HCT116 (cell line): ENCODE measurements at regions not wholly inside any gene's neighbourhood (a gene's known extent, or its start where the extent isn't known, plus 50 kb on each side); places are given as distances from the start of the nearest gene placed in this dataset.

Experiments
- ATAC-seq: fragments of 200-7000 bp; cut with Tn5 transposase; 2 replicates; pipeline ENCODE4 v1.9.1; 2020; ENCODE audit warnings: mild to moderate bottlenecking, moderate library complexity
- BruUV-seq: library from RNA; stranded (reverse); fragments of 400-500 nt; replicated peaks from 2 replicates; lab custom pipeline; 2021; lab: Mats Ljungman, UMichigan
- CTCF ChIA-PET: fragments of 300-600 bp; sonication (Branson Sonifier 250); formaldehyde crosslinking; loops from one replicate; lab custom pipeline; 2021; ENCODE audit warnings: antibody characterized with exemption; lab: Charles Lee
- POLR2A ChIA-PET: fragments of 300-600, 350-600 bp; sonication (Branson Sonifier 250); formaldehyde crosslinking; loops from one replicate; lab custom pipeline; 2021; ENCODE audit warnings: antibody characterized with exemption; lab: Charles Lee
- RAD21 ChIA-PET, 2 experiments: fragments of 300-600 bp; sonication (Branson Sonifier 250); formaldehyde crosslinking; loops; one replicate each; lab custom pipeline; 2023; ENCODE audit warnings: low total read pairs in 2 of 2; ENCODE audit not compliant: uncharacterized antibody in 2 of 2, unreplicated experiment in 2 of 2, low non-redundant PET in 1 of 2; lab: Charles Lee
- DNase-seq: peaks from one replicate; pipeline ENCODE4 v3.0.0-alpha.2; 2010; ENCODE audit warnings: low read depth, low spot score
- H2AFZ ChIP-seq: fragments of 200-600 bp; shearing (Covaris generic), sonication (generic); 2 replicates; pipeline ENCODE4 v1.6.1; 2017; ENCODE audit warnings: low read depth, mixed run types, mixed read lengths, antibody characterized with exemption, low read length; ENCODE audit not compliant: poor library complexity, severe bottlenecking
- H3K27ac ChIP-seq: 2 replicates; pipeline ENCODE4 v1.5.1; 2012; ENCODE audit warnings: low read depth, low read length
- H3K27me3 ChIP-seq: fragments of 200-600 bp; sonication (generic); 2 replicates; pipeline ENCODE4 v1.6.1; 2016; ENCODE audit warnings: mixed run types, low read length, mixed read lengths; ENCODE audit not compliant: insufficient read depth
- H3K36me3 ChIP-seq, 2 experiments: fragments of 200-500 bp in 1 of 2; fragments of 200-600 bp in 1 of 2; sonication (Bioruptor generic) in 1 of 2; sonication (generic) in 1 of 2; 2 replicates each; pipeline versions ENCODE4 v1.5.1 to v1.6.1; 2014 to 2016; ENCODE audit warnings: low read length in 2 of 2, inconsistent platforms in 1 of 2, mixed read lengths in 1 of 2, mixed run types in 1 of 2; ENCODE audit not compliant: insufficient read depth in 2 of 2, control insufficient read depth in 1 of 2
- H3K4me1 ChIP-seq, 2 experiments: fragments of 200-600 bp in 1 of 2; sonication (generic) in 1 of 2; 2 replicates each; pipeline versions ENCODE4 v1.5.1 to v1.6.1; 2012 to 2017; ENCODE audit warnings: low read length in 2 of 2, inconsistent platforms in 1 of 2, mild to moderate bottlenecking in 1 of 2, mixed read lengths in 1 of 2, mixed run types in 1 of 2, moderate library complexity in 1 of 2; ENCODE audit not compliant: insufficient read depth in 2 of 2, control insufficient read depth in 1 of 2
- H3K4me2 ChIP-seq: fragments of 200-600 bp; sonication (generic); 2 replicates; pipeline ENCODE4 v1.6.1; 2017; ENCODE audit warnings: mixed run types, low read length, mixed read lengths
- H3K4me3 ChIP-seq, 2 experiments: fragments of 200-600 bp in 1 of 2; sonication (generic) in 1 of 2; replicated peaks in 1 of 2; 2 replicates each; pipeline ENCODE4 v1.5.1; 2011 to 2016; ENCODE audit warnings: low read length in 2 of 2, control low read depth in 1 of 2, low read depth in 1 of 2, mild to moderate bottlenecking in 1 of 2, mixed read lengths in 1 of 2, mixed run types in 1 of 2
- H3K79me2 ChIP-seq: fragments of 200-600 bp; sonication (generic); 2 replicates; pipeline ENCODE4 v1.6.1; 2017; ENCODE audit warnings: mild to moderate bottlenecking, mixed run types, low read length, moderate library complexity, mixed read lengths; ENCODE audit not compliant: insufficient read depth
- H3K9ac ChIP-seq: fragments of 200-600 bp; sonication (generic); 2 replicates; pipeline ENCODE4 v1.6.1; 2016; ENCODE audit warnings: low read length, mixed read lengths
- H3K9me2 ChIP-seq: fragments of 200-600 bp; sonication (generic), shearing (Covaris generic); 2 replicates; pipeline ENCODE4 v1.6.1; 2017; ENCODE audit warnings: mixed run types, mild to moderate bottlenecking, moderate library complexity; ENCODE audit not compliant: insufficient read depth
- H3K9me3 ChIP-seq, 2 experiments: fragments of 200-500 bp in 1 of 2; fragments of 200-600 bp in 1 of 2; sonication (Bioruptor generic) in 1 of 2; sonication (generic) in 1 of 2; 2 replicates each; pipeline ENCODE4 v1.6.1; 2014 to 2017; ENCODE audit warnings: low read length in 2 of 2, mixed read lengths in 2 of 2, inconsistent platforms in 1 of 2, low read depth in 1 of 2, mild to moderate bottlenecking in 1 of 2, mixed run types in 1 of 2, moderate library complexity in 1 of 2; ENCODE audit not compliant: control insufficient read depth in 1 of 2, insufficient read depth in 1 of 2
- H4K20me1 ChIP-seq: fragments of 200-600 bp; sonication (generic), shearing (Covaris generic); 2 replicates; pipeline ENCODE4 v1.6.1; 2017; ENCODE audit warnings: mixed run types, mild to moderate bottlenecking, moderate library complexity; ENCODE audit not compliant: insufficient read depth
- ATF3 ChIP-seq: IDR thresholded peaks from 2 replicates; pipeline ENCODE4 v1.6.1; 2012
- CBX3 ChIP-seq: IDR thresholded peaks from 2 replicates; pipeline ENCODE4 v1.6.1; 2012; ENCODE audit warnings: low read depth
- CEBPB ChIP-seq: IDR thresholded peaks from 2 replicates; pipeline ENCODE4 v1.6.1; 2012; ENCODE audit warnings: low read depth
- CTCF ChIP-seq, 3 experiments: fragments of 200-600 bp in 1 of 3; sonication (generic) in 1 of 3; IDR thresholded peaks in 2 of 3; conservative IDR thresholded peaks in 1 of 3; 2 replicates each; pipeline ENCODE4 v1.5.1; 2012 to 2017; ENCODE audit warnings: low read depth in 2 of 3, low read length in 2 of 3, antibody characterized with exemption in 1 of 3, borderline replicate concordance in 1 of 3, control low read depth in 1 of 3, mild to moderate bottlenecking in 1 of 3, mixed read lengths in 1 of 3, mixed run types in 1 of 3, moderate library complexity in 1 of 3; ENCODE audit not compliant: insufficient read depth in 1 of 3
- EGR1 ChIP-seq: IDR thresholded peaks from 2 replicates; pipeline ENCODE4 v1.6.1; 2012; ENCODE audit warnings: low read depth
- EZH2phosphoT487 ChIP-seq: fragments of 200-600 bp; IDR thresholded peaks from 2 replicates; pipeline ENCODE4 v1.6.1; 2018; ENCODE audit warnings: antibody characterized with exemption, borderline replicate concordance
- FOSL1 ChIP-seq: IDR thresholded peaks from 2 replicates; pipeline ENCODE4 v1.6.1; 2012; ENCODE audit warnings: low read depth
- JUND ChIP-seq: IDR thresholded peaks from 2 replicates; pipeline ENCODE4 v1.6.1; 2012
- POLR2A ChIP-seq: IDR thresholded peaks from 2 replicates; pipeline ENCODE4 v1.7.0; 2011; ENCODE audit warnings: borderline replicate concordance; ENCODE audit not compliant: insufficient read depth, insufficient read length; ENCODE audit errors: extremely low read depth
- POLR2AphosphoS5 ChIP-seq: IDR thresholded peaks from 2 replicates; pipeline ENCODE4 v1.6.1; 2011; ENCODE audit warnings: mild to moderate bottlenecking, low read depth, low read length, moderate library complexity
- SIN3A ChIP-seq: IDR thresholded peaks from 2 replicates; pipeline ENCODE4 v1.6.1; 2012; ENCODE audit warnings: low read depth
- SP1 ChIP-seq: IDR thresholded peaks from 2 replicates; pipeline ENCODE4 v1.6.1; 2012; ENCODE audit warnings: low read depth
- SRF ChIP-seq: IDR thresholded peaks from 2 replicates; pipeline ENCODE4 v1.6.1; 2012; ENCODE audit warnings: low read depth
- TCF7L2 ChIP-seq: IDR thresholded peaks from 2 replicates; pipeline ENCODE4 v1.7.0; 2011; ENCODE audit warnings: borderline replicate concordance, inconsistent platforms; ENCODE audit not compliant: insufficient read depth, insufficient read length; ENCODE audit errors: extremely low read depth
- ZFX ChIP-seq: fragments of 450-650 bp; IDR thresholded peaks from 2 replicates; pipeline ENCODE4 v1.6.1; 2017
- ZNF274 ChIP-seq: fragments of 200-500 bp; sonication (Bioruptor generic); IDR thresholded peaks from 2 replicates; pipeline ENCODE4 v1.6.1; 2014; ENCODE audit warnings: mild to moderate bottlenecking, low read depth, low read length, inconsistent platforms
- intact Hi-C: fragments of 100-400 bp; cut with micrococcal nuclease; formaldehyde crosslinking; loops from 2 replicates; pipeline ENCODE4 v1.10.0; 2022

GRCh38 chr9:106677830-106678229, 185.1 kb upstream of the ZNF462 start:
- BruUV-seq, result no TSS peak
- no peak overlapping the region for H3K9ac ChIP-seq
- H3K79me2 ChIP-seq, result no peaks in the 10 kb centered on the region
- no peak overlapping the region for H3K27ac ChIP-seq
- no peak overlapping the region for H3K4me3 ChIP-seq
- CTCF ChIA-PET, result no interaction called here
- DNase-seq, result no peak
- H4K20me1 ChIP-seq, result no peaks in the 10 kb centered on the region
- TF ChIP-seq CEBPB, result no peak
- TF ChIP-seq TCF7L2, result no peak
- no peak for TF ChIP-seq EZH2phosphoT487
- TF ChIP-seq POLR2AphosphoS5, result no peak
- TF ChIP-seq, all 23 proteins: peak for 0
- Histone ChIP-seq H2AFZ (no peak overlapping the region), H3K9me2 (no peaks in the 10 kb centered on the region), H3K27me3 (no peaks in the 10 kb centered on the region), H3K36me3 (no peaks in the 10 kb centered on the region), H3K4me2 (no peak overlapping the region), H3K9me3 (no peaks in the 10 kb centered on the region), H3K4me1 (no peaks in the 10 kb centered on the region)
- ChIA-PET RAD21 (no interaction called here), POLR2A (no interaction called here)
- intact Hi-C loops, result no loop called here
- ATAC-seq, result no peak

- Histone ChIP-seq H3K36me3 (no peaks in the 10 kb centered on the region), H3K9me2 (no peaks in the 10 kb centered on the region), H2AFZ (no peak overlapping the region), H4K20me1 (no peaks in the 10 kb centered on the region), H3K27me3 (no peaks in the 10 kb centered on the region), H3K79me2 (no peaks in the 10 kb centered on the region), H3K4me2 (no peak overlapping the region), H3K27ac (no peak overlapping the region), H3K9ac (no peak overlapping the region), H3K4me1 (no peaks in the 10 kb centered on the region), H3K4me3 (no peak overlapping the region), H3K9me3 (no peaks in the 10 kb centered on the region)
- intact Hi-C loops, result no loop called here
- BruUV-seq, result no TSS peak
- ChIA-PET RAD21 (no interaction called here), CTCF (no interaction called here), POLR2A (no interaction called here)
- ATAC-seq (no peak), DNase-seq (no peak)
- TF ChIP-seq ATF3, result no peak
- TF ChIP-seq POLR2A, result no peak
- no peak for TF ChIP-seq JUND
- TF ChIP-seq FOSL1, result no peak
- TF ChIP-seq SP1, result no peak
- TF ChIP-seq CEBPB, result no peak
- no peak for TF ChIP-seq SRF
- TF ChIP-seq SIN3A, result no peak
- TF ChIP-seq TCF7L2, result no peak
- TF ChIP-seq CBX3, result no peak
- no peak for TF ChIP-seq EGR1
- TF ChIP-seq CTCF (IDR thresholded peaks at IDR 0.05 in 2 of 3, conservative IDR thresholded peaks at IDR 0.05 in 1 of 3; ENCODE audit: borderline replicate concordance in 1 of 3, insufficient read depth in 1 of 3, low read depth in 2 of 3, low read length in 2 of 3), result no peak
- TF ChIP-seq ZNF274, result no peak
- TF ChIP-seq ZFX, result no peak
These were observed 184.7 kb upstream of the ZNF462 start for GRCh38 chr9:106678273-106678672.
